SK-N-MC (cell line): ENCODE measurements at regions not wholly inside any gene's neighbourhood (a gene's known extent, or its start where the extent isn't known, plus 50 kb on each side); places are given as distances from the start of the nearest gene placed in this dataset.

Experiments used
- EZH2 ChIP-seq: fragments of 200-600 bp; sonication (generic); IDR thresholded peaks from one replicate; pipeline ENCODE4 v1.6.1; 2017; ENCODE audit warnings: antibody characterized with exemption
- FOXP2 ChIP-seq: optimal IDR thresholded peaks from 2 replicates; pipeline ENCODE3; 2011; ENCODE audit warnings: mild to moderate bottlenecking, moderate library complexity; ENCODE audit not compliant: insufficient read depth; ENCODE audit errors: extremely low read length, control extremely low read depth

- TF ChIP-seq EZH2: no peak
- TF ChIP-seq FOXP2: no peak
Observed at GRCh38 chr21:35291034-35291433, 241.9 kb upstream of the RUNX1 start.
